ENCODE measurements at regions not wholly inside any gene's neighbourhood (a gene's known extent, or its start where the extent isn't known, plus 50 kb on each side); places are given as distances from the start of the nearest gene placed in this dataset.

GRCh38 chr3:31095255-31095654 lies 200.8 kb upstream of the GADL1 start:
- no TSS peak for BruUV-seq (replicated peaks)
- H3K9me3 ChIP-seq (replicated peaks; ENCODE audit: control insufficient read depth, insufficient read depth, low read length): no peaks in the 10 kb centered on the region
- no peaks in the 10 kb centered on the region for H3K36me3 ChIP-seq (ENCODE audit: control insufficient read depth in 2 of 2, extremely low read depth in 1 of 2, insufficient read depth in 2 of 2, low read length in 2 of 2)
- no peaks in the 10 kb centered on the region for H4K20me1 ChIP-seq (replicated peaks; ENCODE audit: control insufficient read depth, extremely low read depth, insufficient read depth, low read length)
- H3K4me3 ChIP-seq (replicated peaks in 1 of 3; ENCODE audit: insufficient read depth in 1 of 3, low read depth in 1 of 3, low read length in 3 of 3): no peak overlapping the region
- dilution Hi-C loops (cut with MboI; ENCODE audit: extremely low pct_ligation_motif_present, low sequenced_read_pairs): no loop called here
- peaks cover 13% of the 10 kb centered on the region for H3K4me1 ChIP-seq (ENCODE audit: control insufficient read depth, extremely low read depth, insufficient read depth, low read length)
- intact Hi-C loops (cut with micrococcal nuclease): no loop called here
- FAIRE-seq: no peak
- H3K9me1 ChIP-seq (replicated peaks; ENCODE audit: control insufficient read depth, extremely low read depth, insufficient read depth, low read length): no peaks in the 10 kb centered on the region
- CTCF ChIA-PET: no interaction called here
- H2AFZ ChIP-seq (ENCODE audit: low read depth, low read length): no peak overlapping the region
- H3K79me2 ChIP-seq (ENCODE audit: control insufficient read depth, insufficient read depth, low read length): no peaks in the 10 kb centered on the region
- POLR2A ChIA-PET: interaction anchor here (0.6 kb wide), 1 partner anchor 947 kb away, joined by 3 read pairs; no protein-coding TSS in a partner anchor
- no peak overlapping the region for H3K9ac ChIP-seq (replicated peaks; ENCODE audit: extremely low read depth, insufficient read depth, low read length)
- H3K4me2 ChIP-seq (ENCODE audit: insufficient read depth, low read length): no peak overlapping the region
- no peak for DNase-seq (ENCODE audit: low read depth, low spot score)
- TF ChIP-seq POLR2A (IDR thresholded peaks at IDR 0.05; ENCODE audit: low read depth, low read length): no peak
- no peak for TF ChIP-seq EZH2 (IDR thresholded peaks at IDR 0.05; ENCODE audit: borderline replicate concordance, low read depth, low read length, severe bottlenecking)
- TF ChIP-seq CTCF (IDR thresholded peaks at IDR 0.05; ENCODE audit: extremely low read depth in 1 of 2, insufficient read depth in 1 of 2, low read depth in 1 of 2, low read length in 2 of 2): no peak
- TF ChIP-seq MYC (IDR thresholded peaks at IDR 0.05; ENCODE audit: low read depth, low read length): no peak
- no peak for TF ChIP-seq FOS (IDR thresholded peaks at IDR 0.05; ENCODE audit: borderline replicate concordance, insufficient read depth, low read length)
- TF ChIP-seq GATA2 (IDR thresholded peaks at IDR 0.05; ENCODE audit: insufficient read depth, insufficient read length, low read depth, low read length): no peak
- no peak for TF ChIP-seq POLR2AphosphoS5 (IDR thresholded peaks at IDR 0.05; ENCODE audit: insufficient read depth, low read depth, low read length)
- H3K27ac ChIP-seq (ENCODE audit: insufficient read depth, low read depth, low read length): no peak overlapping the region
- H3K27me3 ChIP-seq (ENCODE audit: control insufficient read depth in 2 of 2, insufficient read depth in 2 of 2, low read length in 2 of 2): no peaks in the 10 kb centered on the region

Data from endothelial cell of umbilical vein (primary cell).